Right lobe of liver (tissue), 6 donors: ENCODE measurements at regions not wholly inside any gene's neighbourhood (a gene's known extent, or its start where the extent isn't known, plus 50 kb on each side); places are given as distances from the start of the nearest gene placed in this dataset.
A peak's percentile ranks its signal among the peaks of the same experiment; 100 is the strongest.
"Not testable (repeated sequence)": the region's sequence is repeated elsewhere in the genome, so short reads cannot be mapped to it uniquely, and the experiment has no call there.

Source experiments
- ATAC-seq, 4 donors: fragments of 200-7000 bp; cut with Tn5 transposase; one replicate each; pipeline ENCODE4 v1.9.1; 2020; ENCODE audit warnings: mild to moderate bottlenecking in 4 of 4, moderate library complexity in 4 of 4
- DNase-seq, 3 donors: peaks; one replicate each; pipeline ENCODE4 v3.0.0-alpha.2; 2020
- H3K27ac ChIP-seq, 3 donors: fragments of 200-600 bp; one replicate each; pipeline ENCODE4 v1.8.0; 2022
- H3K27me3 ChIP-seq, 2 donors: fragments of 200-600 bp; one replicate each; pipeline ENCODE4 v1.8.0; 2022
- H3K36me3 ChIP-seq, 4 donors: fragments of 200-600 bp; sonication (generic) in 1 of 4; one replicate each; pipeline versions ENCODE4 v1.5.1 to v1.8.0; 2017 to 2022; ENCODE audit warnings: control low read depth in 1 of 4
- H3K4me1 ChIP-seq, 4 donors: fragments of 200-600 bp; sonication (generic) in 1 of 4; one replicate each; pipeline versions ENCODE4 v1.5.1 to v1.8.0; 2017 to 2022; ENCODE audit warnings: control low read depth in 1 of 4
- H3K4me3 ChIP-seq, 3 donors: fragments of 200-600 bp; one replicate each; pipeline ENCODE4 v1.8.0; 2022
- H3K9me3 ChIP-seq, 4 donors: fragments of 200-600 bp; sonication (generic) in 1 of 4; one replicate each; pipeline versions ENCODE4 v1.5.1 to v1.8.0; 2017 to 2022; ENCODE audit warnings: control low read depth in 1 of 4
- CTCF ChIP-seq, 4 donors: fragments of 200-600 bp in 3 of 4; fragments of 450-650 bp in 1 of 4; IDR thresholded peaks; one replicate each; pipeline versions ENCODE4 v1.5.1 to v1.8.0; 2016 to 2022; ENCODE audit warnings: antibody characterized with exemption in 4 of 4, mild to moderate bottlenecking in 2 of 4
- POLR2A ChIP-seq: fragments of 450-650 bp; IDR thresholded peaks from one replicate; pipeline ENCODE4 v1.6.1; 2017; ENCODE audit warnings: antibody characterized with exemption, mild to moderate bottlenecking
- WGBS: methylation state at CpG from one replicate; pipeline ENCODE4 v1.1.6; 2018; ENCODE audit warnings: low coverage, low lambda C conversion rate; ENCODE audit not compliant: insufficient coverage; ENCODE audit errors: missing lambda C conversion rate; 5-methylcytosine and 5-hydroxymethylcytosine counted together
- intact Hi-C, 2 donors: fragments of 100-400 bp; cut with DNase I; formaldehyde crosslinking; loops; one replicate each; pipeline versions ENCODE4 v1.11.2 to v1.14.1; 2022
- donor health status: DM: no; HTN: yes; CAD: no.
- donor health status: DM: no; HTN: no; CAD: no.
- donor health status: DM: no; HTN: no; CAD: no.
- donor health status: DM: no; HTN: yes; CAD: no.
- donor health status: DM: no; HTN: yes; CAD: no.

DNA sequence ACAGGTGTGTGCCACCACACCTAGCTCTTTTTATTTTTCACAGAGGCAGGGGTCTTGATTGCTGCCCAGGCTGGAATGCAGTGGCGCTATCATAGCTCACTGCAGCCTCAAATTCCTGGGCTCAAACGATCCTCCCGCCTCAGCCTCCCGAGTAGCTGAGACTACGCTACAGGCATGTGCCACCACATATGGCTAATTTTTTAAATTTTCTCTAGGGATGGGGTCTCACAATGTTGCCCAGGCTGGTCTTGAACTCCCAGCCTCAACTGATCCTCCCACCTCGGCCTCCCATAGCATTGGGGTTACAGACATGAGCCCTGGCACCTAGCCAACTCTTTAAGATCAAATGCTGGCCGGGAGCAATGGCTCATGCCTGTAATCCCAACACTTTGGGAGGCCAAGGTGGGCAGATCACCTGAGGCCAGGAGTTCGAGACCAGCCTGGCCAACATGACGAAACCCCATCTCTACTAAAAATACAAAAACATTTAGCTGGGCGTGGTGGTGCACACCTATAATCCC is 50.6 kb upstream of the MYL10 start:
- H3K27me3 ChIP-seq, H3K27ac ChIP-seq, DNase-seq, H3K4me1 ChIP-seq, H3K9me3 ChIP-seq, H3K36me3 ChIP-seq, intact Hi-C loops, ATAC-seq, H3K4me3 ChIP-seq: not testable (repeated sequence)
- 97% methylated on average over 9 of the region's 10 CpGs for WGBS

DNA sequence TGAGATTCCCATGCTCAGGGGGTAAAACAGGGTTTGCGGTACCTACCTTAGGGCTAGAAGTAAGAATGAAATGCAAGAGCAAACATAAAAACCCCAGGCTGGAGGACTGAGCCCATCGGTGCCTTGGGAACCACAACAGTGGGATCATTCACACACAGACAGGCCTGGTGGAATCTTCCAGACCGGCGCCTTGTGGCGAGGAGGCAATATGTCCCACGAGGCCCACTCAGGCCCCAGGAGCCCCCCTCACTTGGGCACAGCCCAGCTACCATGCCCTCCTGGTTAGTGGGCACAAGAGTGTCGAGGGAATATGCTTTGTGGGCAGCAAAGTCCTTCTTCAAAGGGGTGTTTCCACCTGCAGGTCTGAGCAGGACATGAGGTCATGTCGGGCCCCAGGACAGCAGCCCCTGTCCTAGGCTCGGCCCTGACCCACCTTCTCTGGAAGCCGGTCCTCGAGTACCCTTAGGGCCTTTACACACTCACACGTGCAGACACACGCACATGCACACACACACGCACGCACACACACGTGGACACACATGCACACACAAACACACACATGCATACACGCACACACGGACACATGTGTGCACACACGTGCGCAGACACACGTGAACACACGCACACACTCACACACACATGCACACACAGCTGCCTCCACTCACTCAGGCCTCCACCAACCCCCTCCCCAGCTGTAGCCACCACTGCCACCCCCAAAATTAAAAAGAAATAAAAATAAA is 51.5 kb upstream of the MYL10 start:
- no peak overlapping the region for H3K27ac ChIP-seq
- intact Hi-C loops: no loop called here
- no peak for DNase-seq
- H3K4me3 ChIP-seq: no peak overlapping the region
- WGBS: 48% methylated on average over 3 of the region's 22 CpGs
- no peaks in the 10 kb centered on the region for H3K4me1 ChIP-seq
- no peak for ATAC-seq
- no peaks in the 10 kb centered on the region for H3K36me3 ChIP-seq
- H3K9me3 ChIP-seq: no peaks in the 10 kb centered on the region
- TF ChIP-seq CTCF (IDR thresholded peaks at IDR 0.05) (no peak), POLR2A (no peak)
- H3K27me3 ChIP-seq: no peaks in the 10 kb centered on the region

GRCh38 chr7:101681170-101682007 is 52.3 kb upstream of the MYL10 start:
- TF ChIP-seq POLR2A (no peak), CTCF (IDR thresholded peaks at IDR 0.05) (no peak)
- Histone ChIP-seq H3K27ac (no peak overlapping the region), H3K27me3 (no peaks in the 10 kb centered on the region), H3K4me3 (no peak overlapping the region), H3K4me1 (no peaks in the 10 kb centered on the region), H3K36me3 (no peaks in the 10 kb centered on the region), H3K9me3 (no peaks in the 10 kb centered on the region)
- peak in 1 of 3 donors; percentile 41 for DNase-seq
- 39% methylated on average over 7 of the region's 14 CpGs for whole genome bisulfite sequencing
- intact Hi-C loops: no loop called here
- ATAC-seq: peak in 3 of 4 donors; percentile 36 to 92 (median 52)

DNA sequence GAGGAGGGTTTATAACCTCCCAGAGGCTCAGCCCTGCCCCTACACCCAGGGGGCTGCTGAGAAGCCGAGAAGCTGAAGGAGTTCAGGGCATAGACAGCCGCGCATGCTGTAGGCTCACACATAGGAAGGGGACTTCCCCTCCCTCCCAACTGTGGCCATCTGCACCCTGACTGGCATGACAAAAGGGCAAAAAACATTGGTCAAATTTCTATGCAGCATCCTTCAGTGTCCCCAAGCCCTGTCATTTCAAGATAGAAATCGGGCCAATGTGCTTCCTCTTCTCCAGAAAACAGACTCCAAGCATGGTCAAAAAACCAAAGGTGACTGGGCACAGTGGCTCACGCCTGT is 55.9 kb upstream of the MYL10 start:
- no peak overlapping the region for H3K27ac ChIP-seq
- DNase-seq (no peak), ATAC-seq (no peak)
- TF ChIP-seq CTCF (IDR thresholded peaks at IDR 0.05) (no peak), POLR2A (no peak)
- 30% methylated on average over 2 of the region's 5 CpGs for WGBS
- H3K27me3 ChIP-seq: no peaks in the 10 kb centered on the region
- H3K36me3 ChIP-seq: no peaks in the 10 kb centered on the region
- H3K9me3 ChIP-seq: no peaks in the 10 kb centered on the region
- H3K4me1 ChIP-seq: peaks cover 0 to 4% (median 1%) of the 10 kb centered on the region in 4 donors
- no peak overlapping the region for H3K4me3 ChIP-seq
- intact Hi-C loops: no loop called here

DNA sequence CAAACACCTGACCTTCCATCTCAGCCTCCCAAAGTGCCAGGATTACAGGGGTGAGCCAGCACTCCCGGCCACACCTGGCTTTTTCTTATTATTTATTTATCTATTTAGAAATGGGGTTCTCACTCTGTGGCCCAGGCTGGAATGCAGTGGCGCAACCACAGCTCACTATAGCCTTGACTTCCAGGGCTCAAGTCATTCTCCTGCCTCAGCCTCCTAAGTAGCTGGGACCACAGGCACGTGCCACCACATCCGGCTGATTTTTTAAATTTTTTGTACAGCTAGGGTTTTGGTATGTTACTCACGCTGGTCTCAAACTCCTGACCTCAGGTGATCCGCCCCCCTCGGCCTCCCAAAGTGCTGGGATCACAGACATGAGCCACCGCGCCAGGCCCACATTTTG is 56.9 kb upstream of the MYL10 start:
- no peak for ATAC-seq
- intact Hi-C loops: no loop called here
- 63% methylated on average over 7 of the region's 9 CpGs for WGBS

More for the DNA sequence above, 56.9 kb upstream of the MYL10 start:
- TF ChIP-seq CTCF (IDR thresholded peaks at IDR 0.05) (no peak), POLR2A (no peak)
- H3K9me3 ChIP-seq: no peaks in the 10 kb centered on the region
- no peaks in the 10 kb centered on the region for H3K36me3 ChIP-seq
- H3K4me1 ChIP-seq: peaks cover 0 to 4% (median 1%) of the 10 kb centered on the region in 4 donors
- H3K27ac ChIP-seq: no peak overlapping the region
- H3K27me3 ChIP-seq: no peaks in the 10 kb centered on the region
- no peak for DNase-seq
- H3K4me3 ChIP-seq: no peak overlapping the region
